ENCODE measurements at regions not wholly inside any gene's neighbourhood (a gene's known extent, or its start where the extent isn't known, plus 50 kb on each side); places are given as distances from the start of the nearest gene placed in this dataset.

DNA sequence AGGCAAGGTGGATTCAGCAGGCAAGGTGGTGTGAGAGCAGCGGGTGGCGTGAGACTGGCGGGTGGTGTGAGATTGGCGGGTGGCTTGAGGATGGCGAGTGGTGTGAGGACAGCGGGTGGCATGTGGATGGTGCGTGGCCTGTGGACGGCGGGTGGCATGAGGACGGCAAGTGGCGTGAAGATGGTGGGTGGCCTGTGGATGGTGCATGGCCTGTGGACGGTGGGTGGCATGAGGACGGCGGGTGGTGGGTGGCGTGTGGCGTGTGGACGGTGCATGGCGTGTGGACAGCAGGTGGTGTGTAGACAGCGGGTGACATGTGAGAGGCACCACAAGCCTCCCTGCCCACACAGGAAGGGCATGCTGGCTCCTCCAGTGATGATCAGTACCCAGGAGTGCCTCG, 186.9 kb upstream of the SALL3 start:
- TF ChIP-seq, protein P1, sequence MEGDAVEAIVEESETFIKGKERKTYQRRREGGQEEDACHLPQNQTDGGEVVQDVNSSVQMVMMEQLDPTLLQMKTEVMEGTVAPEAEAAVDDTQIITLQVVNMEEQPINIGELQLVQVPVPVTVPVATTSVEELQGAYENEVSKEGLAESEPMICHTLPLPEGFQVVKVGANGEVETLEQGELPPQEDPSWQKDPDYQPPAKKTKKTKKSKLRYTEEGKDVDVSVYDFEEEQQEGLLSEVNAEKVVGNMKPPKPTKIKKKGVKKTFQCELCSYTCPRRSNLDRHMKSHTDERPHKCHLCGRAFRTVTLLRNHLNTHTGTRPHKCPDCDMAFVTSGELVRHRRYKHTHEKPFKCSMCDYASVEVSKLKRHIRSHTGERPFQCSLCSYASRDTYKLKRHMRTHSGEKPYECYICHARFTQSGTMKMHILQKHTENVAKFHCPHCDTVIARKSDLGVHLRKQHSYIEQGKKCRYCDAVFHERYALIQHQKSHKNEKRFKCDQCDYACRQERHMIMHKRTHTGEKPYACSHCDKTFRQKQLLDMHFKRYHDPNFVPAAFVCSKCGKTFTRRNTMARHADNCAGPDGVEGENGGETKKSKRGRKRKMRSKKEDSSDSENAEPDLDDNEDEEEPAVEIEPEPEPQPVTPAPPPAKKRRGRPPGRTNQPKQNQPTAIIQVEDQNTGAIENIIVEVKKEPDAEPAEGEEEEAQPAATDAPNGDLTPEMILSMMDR (IDR thresholded peaks at IDR 0.05; ENCODE audit: borderline replicate concordance, extremely low read depth, low read length, poor library complexity, severe bottlenecking): no peak
- no peak for TF ChIP-seq EZH2 (IDR thresholded peaks at IDR 0.05; ENCODE audit: borderline replicate concordance, low read depth, low read length, severe bottlenecking)

Data from DND-41 (cell line).